ENCODE measurements at regions not wholly inside any gene's neighbourhood (a gene's known extent, or its start where the extent isn't known, plus 50 kb on each side); places are given as distances from the start of the nearest gene placed in this dataset.

DNA sequence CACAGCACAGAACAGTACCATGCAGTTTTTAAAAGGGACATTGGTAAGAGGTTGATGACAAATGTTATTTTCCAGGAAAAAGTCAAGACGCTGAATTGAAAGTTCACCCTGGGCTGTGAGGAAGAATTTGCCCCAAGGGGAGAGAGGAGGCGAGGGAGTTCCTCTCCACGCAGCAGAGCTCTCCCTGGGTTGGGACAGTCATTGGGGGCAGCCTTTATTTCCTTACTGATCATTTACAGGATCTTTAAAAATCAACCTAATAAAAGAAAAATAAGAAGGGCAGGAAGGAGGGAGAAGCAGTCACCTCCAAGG, 49.9 kb upstream of the WNT7B start:
- peaks cover 7 to 11% of the 10 kb centered on the region in 2 donors for H3K4me1 ChIP-seq (ENCODE audit: control insufficient read depth in 2 of 2, insufficient read depth in 2 of 2, low read length in 2 of 2)
- no peaks in the 10 kb centered on the region for H3K9me3 ChIP-seq (ENCODE audit: control insufficient read depth in 2 of 2, low read length in 2 of 2)
- peak overlapping the region; percentile 66 to 69 for H3K4me3 ChIP-seq (ENCODE audit: low read length in 2 of 2)
- H3K36me3 ChIP-seq (ENCODE audit: control insufficient read depth in 2 of 2, insufficient read depth in 2 of 2, low read length in 2 of 2), result no peaks in the 10 kb centered on the region
- H3K27me3 ChIP-seq (ENCODE audit: control insufficient read depth in 2 of 2, insufficient read depth in 2 of 2, low read length in 2 of 2), result peaks cover 0 to 7% of the 10 kb centered on the region in 2 donors
- no peak overlapping the region for H3K27ac ChIP-seq (ENCODE audit: low read depth in 2 of 2, low read length in 2 of 2)
- H3K9ac ChIP-seq (ENCODE audit: low read depth in 1 of 2, low read length in 2 of 2), result peak overlapping the region; percentile 32 to 75

DNA sequence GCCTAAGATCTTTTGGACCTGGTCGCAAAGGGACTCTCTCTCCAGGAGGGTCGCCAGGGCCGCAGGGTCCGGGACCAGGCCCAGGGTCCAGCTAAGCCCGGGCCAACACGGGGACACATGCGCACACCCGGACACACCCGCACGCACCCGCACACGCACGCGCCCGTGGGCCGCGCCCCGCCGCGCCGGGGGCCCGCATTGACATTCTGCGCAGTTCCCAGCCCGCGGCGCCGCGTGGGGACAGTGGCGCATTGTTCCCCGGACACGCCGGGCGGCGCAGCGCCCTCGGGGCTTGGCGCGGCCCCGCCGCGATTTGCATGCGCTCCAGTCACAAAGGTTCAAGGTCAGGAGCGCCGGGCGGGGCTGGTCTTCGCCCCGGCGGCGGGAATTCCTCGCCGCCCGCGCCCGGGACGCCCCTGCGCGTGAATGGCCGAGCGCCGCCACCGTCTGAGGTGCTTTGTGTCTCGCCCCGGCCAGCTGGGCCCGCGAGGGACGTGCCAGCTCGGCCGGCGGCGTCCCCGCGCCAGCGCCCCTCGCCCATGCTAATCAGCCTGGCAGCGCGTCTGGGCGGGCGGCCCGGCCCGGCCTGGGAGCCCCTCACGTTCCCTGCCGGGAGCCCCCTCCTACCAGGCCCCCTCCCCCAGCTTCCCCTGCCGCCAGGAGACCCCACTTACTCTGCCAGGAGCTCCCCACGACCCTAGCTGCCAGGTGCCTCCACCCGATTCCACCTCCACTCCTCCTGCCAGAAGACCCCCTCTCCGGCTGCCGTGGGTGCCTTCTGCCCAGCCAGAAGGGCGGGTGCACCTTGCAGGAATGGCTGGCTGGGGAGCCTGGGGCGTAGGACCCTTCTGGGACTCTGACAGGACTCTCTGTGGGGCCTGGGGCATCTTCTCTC, 50.5 kb upstream of the WNT7B start:
- Histone ChIP-seq H3K9ac (ENCODE audit: low read depth in 1 of 2, low read length in 2 of 2) (peak overlapping the region; percentile 32 to 75), H3K27me3 (ENCODE audit: control insufficient read depth in 2 of 2, insufficient read depth in 2 of 2, low read length in 2 of 2) (peaks cover 0 to 7% of the 10 kb centered on the region in 2 donors), H3K4me1 (ENCODE audit: control insufficient read depth in 2 of 2, insufficient read depth in 2 of 2, low read length in 2 of 2) (peaks cover 7 to 11% of the 10 kb centered on the region in 2 donors), H3K9me3 (ENCODE audit: control insufficient read depth in 2 of 2, low read length in 2 of 2) (no peaks in the 10 kb centered on the region), H3K36me3 (ENCODE audit: control insufficient read depth in 2 of 2, insufficient read depth in 2 of 2, low read length in 2 of 2) (no peaks in the 10 kb centered on the region), H3K27ac (ENCODE audit: low read depth in 2 of 2, low read length in 2 of 2) (peak overlapping the region; percentile 35 to 59), H3K4me3 (ENCODE audit: low read length in 2 of 2) (peak overlapping the region; percentile 66 to 69)

DNA sequence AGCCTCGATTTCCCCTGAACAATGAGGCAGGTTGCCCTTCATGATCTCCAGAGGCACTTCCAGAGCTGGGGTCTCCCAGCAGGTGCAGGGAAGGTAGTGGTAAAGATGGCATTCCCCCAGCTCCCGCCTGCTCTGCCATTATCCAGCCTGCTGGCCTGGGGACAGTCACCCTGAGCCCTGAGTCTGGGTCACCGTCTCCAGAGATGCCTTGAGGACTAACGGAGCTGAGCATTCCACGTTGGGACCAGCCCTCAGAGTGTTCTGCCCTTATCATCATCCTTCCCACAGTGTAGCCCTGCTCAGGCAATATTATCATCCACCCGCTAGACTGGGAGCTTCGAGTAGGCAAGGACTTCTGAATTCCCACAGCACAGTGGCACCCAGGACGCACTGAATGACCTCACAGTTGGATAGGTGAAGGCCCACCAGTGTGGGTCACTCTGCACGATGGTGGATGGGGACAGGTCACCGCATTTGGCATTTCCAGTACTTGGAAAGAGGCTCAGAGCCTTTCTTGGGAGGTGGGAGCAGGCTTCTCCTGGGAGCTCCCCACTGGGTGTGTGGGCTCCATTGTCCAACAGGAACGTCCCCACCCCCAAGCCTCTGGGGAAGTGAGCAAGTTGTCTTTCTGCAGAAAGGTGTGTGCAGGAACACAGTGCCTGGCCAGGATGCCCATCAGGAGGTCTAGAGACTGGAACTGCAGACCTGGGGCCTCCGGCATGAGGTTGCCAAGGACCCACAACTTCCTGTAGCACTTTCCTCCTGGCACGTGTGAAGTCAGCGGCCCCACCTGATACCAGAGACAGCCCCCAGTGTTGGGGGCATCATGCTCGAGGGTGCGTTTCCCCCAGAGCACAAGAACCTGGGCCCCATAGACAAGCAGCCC, 51.4 kb upstream of the WNT7B start:
- H3K27ac ChIP-seq (ENCODE audit: low read depth in 2 of 2, low read length in 2 of 2), result peak overlapping the region in 1 of 2 donors; percentile 35
- H3K27me3 ChIP-seq (ENCODE audit: control insufficient read depth in 2 of 2, insufficient read depth in 2 of 2, low read length in 2 of 2), result peaks cover 0 to 7% of the 10 kb centered on the region in 2 donors
- H3K9me3 ChIP-seq (ENCODE audit: control insufficient read depth in 2 of 2, low read length in 2 of 2), result no peaks in the 10 kb centered on the region
- peaks cover 7 to 11% of the 10 kb centered on the region in 2 donors for H3K4me1 ChIP-seq (ENCODE audit: control insufficient read depth in 2 of 2, insufficient read depth in 2 of 2, low read length in 2 of 2)
- no peaks in the 10 kb centered on the region for H3K36me3 ChIP-seq (ENCODE audit: control insufficient read depth in 2 of 2, insufficient read depth in 2 of 2, low read length in 2 of 2)
- H3K9ac ChIP-seq (ENCODE audit: low read depth in 1 of 2, low read length in 2 of 2), result peak overlapping the region in 1 of 2 donors; percentile 75
- H3K4me3 ChIP-seq (ENCODE audit: low read length in 2 of 2), result no peak overlapping the region

DNA sequence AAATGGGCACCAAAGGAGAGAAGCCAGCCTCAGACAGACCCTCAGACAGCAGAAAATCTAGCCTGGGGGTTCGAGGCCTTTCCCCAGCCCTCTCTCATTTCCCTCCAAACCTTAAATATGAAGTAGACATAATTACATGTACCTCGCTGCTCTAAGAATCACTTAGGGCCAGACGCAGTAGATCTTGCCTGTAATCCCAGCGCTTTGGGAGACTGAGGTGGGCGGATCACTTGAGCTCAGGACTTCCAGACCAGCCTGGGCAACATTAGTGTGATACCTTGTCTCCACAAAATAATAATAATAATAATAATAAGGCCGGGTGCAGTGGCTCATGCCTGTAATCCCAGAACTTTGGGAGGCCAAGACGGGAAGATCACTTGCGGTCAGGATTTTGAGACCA, 52.1 kb upstream of the WNT7B start:
- Histone ChIP-seq H3K36me3 (ENCODE audit: control insufficient read depth in 2 of 2, insufficient read depth in 2 of 2, low read length in 2 of 2) (no peaks in the 10 kb centered on the region), H3K4me1 (ENCODE audit: control insufficient read depth in 2 of 2, insufficient read depth in 2 of 2, low read length in 2 of 2) (peaks cover 7 to 11% of the 10 kb centered on the region in 2 donors), H3K9ac (ENCODE audit: low read depth in 1 of 2, low read length in 2 of 2) (no peak overlapping the region), H3K27me3 (ENCODE audit: control insufficient read depth in 2 of 2, insufficient read depth in 2 of 2, low read length in 2 of 2) (peaks cover 0 to 7% of the 10 kb centered on the region in 2 donors), H3K27ac (ENCODE audit: low read depth in 2 of 2, low read length in 2 of 2) (no peak overlapping the region), H3K9me3 (ENCODE audit: control insufficient read depth in 2 of 2, low read length in 2 of 2) (no peaks in the 10 kb centered on the region), H3K4me3 (ENCODE audit: low read length in 2 of 2) (no peak overlapping the region)

DNA sequence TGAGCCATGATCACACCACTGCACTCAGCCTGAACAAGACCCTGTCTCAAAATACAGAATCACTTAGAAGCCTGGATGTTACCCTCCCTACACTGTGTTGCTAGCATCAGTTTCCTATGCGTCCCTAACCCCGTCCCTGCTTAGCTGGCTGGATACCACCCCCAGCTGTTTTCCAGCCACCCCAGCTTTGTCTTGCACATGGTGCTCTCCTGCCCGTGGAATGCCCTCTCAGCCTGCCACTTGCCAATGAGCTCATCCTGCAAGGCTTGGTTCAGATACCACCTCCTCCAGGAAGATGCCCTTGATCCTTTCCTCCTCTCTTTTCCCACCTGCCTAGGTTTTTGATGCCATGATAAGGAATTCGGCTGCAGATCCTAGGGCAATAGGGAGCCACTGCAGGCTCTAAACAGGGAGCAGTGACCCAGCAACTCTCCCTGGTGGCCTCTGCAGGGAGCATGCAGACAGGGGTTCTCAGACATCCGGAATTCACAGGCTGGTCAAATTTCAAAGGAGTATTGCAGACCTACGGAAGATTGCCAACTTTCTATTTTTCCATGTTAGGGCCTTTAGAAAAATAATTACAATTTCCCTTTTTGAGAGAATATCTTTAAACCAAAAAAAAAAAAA, 52.7 kb upstream of the WNT7B start:
- no peak overlapping the region for H3K4me3 ChIP-seq (ENCODE audit: low read length in 2 of 2)
- H3K4me1 ChIP-seq (ENCODE audit: control insufficient read depth in 2 of 2, insufficient read depth in 2 of 2, low read length in 2 of 2), result peaks cover 7 to 11% of the 10 kb centered on the region in 2 donors
- no peak overlapping the region for H3K9ac ChIP-seq (ENCODE audit: low read depth in 1 of 2, low read length in 2 of 2)
- H3K27me3 ChIP-seq (ENCODE audit: control insufficient read depth in 2 of 2, insufficient read depth in 2 of 2, low read length in 2 of 2), result peaks cover 0 to 7% of the 10 kb centered on the region in 2 donors
- H3K27ac ChIP-seq (ENCODE audit: low read depth in 2 of 2, low read length in 2 of 2), result no peak overlapping the region
- no peaks in the 10 kb centered on the region for H3K36me3 ChIP-seq (ENCODE audit: control insufficient read depth in 2 of 2, insufficient read depth in 2 of 2, low read length in 2 of 2)
- no peaks in the 10 kb centered on the region for H3K9me3 ChIP-seq (ENCODE audit: control insufficient read depth in 2 of 2, low read length in 2 of 2)

DNA sequence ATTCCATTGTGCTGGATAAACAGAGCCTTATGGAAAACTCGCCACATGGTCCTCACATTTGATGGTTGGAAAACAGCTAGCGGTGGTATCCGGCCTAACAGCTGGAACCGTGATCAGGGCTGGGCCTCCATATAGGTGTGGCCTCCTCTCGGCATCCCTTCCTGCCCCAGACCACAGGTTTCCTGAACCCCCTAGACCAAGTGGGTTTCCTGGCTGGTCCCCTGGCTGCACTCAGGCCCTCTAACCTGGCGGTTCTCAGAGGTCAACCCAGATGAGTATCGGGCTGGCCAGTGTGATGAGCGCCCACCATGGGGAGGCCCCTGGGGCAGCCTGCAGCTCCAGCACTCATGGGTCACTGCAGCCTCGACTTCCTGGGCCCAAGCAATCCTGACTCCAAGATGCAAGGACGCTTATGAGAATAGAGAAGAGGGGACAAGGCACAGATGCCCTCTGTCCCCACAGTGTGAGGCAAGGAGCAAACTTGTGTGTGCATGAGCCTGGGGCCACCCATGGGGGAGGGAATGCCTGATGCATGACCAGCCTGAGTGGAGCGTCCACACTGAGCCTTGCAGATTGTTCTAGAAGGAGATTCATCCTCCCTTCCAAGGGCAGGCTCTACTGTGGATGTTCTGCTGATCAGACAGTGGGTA, 53.4 kb upstream of the WNT7B start:
- H3K36me3 ChIP-seq (ENCODE audit: control insufficient read depth in 2 of 2, insufficient read depth in 2 of 2, low read length in 2 of 2), result no peaks in the 10 kb centered on the region
- peaks cover 0 to 2% of the 10 kb centered on the region in 2 donors for H3K27me3 ChIP-seq (ENCODE audit: control insufficient read depth in 2 of 2, insufficient read depth in 2 of 2, low read length in 2 of 2)
- H3K4me1 ChIP-seq (ENCODE audit: control insufficient read depth in 2 of 2, insufficient read depth in 2 of 2, low read length in 2 of 2), result peaks cover 7 to 16% of the 10 kb centered on the region in 2 donors
- H3K9me3 ChIP-seq (ENCODE audit: control insufficient read depth in 2 of 2, low read length in 2 of 2), result no peaks in the 10 kb centered on the region
- no peak overlapping the region for H3K27ac ChIP-seq (ENCODE audit: low read depth in 2 of 2, low read length in 2 of 2)
- H3K4me3 ChIP-seq (ENCODE audit: low read length in 2 of 2), result no peak overlapping the region
- no peak overlapping the region for H3K9ac ChIP-seq (ENCODE audit: low read depth in 1 of 2, low read length in 2 of 2)

DNA sequence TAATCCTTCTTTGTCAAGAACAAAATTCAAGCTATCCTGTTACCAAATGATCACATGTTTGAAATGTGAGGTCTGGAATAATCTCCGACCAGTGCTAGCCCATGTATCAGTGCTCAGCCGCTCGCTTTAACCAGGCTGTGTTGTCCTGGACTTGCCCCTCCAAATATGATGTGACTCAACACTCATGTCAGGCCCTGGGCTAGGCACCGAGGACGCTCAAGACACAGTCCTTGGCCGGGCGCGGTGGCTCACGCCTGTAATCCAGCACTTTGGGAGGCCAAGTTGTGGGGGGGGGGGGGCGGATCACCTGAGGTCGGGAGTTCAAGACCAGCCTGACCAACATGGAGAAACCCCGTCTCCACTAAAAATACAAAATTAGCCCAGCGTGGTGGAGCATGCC, 54.1 kb upstream of the WNT7B start:
- Histone ChIP-seq H3K27ac (ENCODE audit: low read depth in 2 of 2, low read length in 2 of 2) (no peak overlapping the region), H3K4me3 (ENCODE audit: low read length in 2 of 2) (no peak overlapping the region), H3K4me1 (ENCODE audit: control insufficient read depth in 2 of 2, insufficient read depth in 2 of 2, low read length in 2 of 2) (peaks cover 7 to 16% of the 10 kb centered on the region in 2 donors)

DNA sequence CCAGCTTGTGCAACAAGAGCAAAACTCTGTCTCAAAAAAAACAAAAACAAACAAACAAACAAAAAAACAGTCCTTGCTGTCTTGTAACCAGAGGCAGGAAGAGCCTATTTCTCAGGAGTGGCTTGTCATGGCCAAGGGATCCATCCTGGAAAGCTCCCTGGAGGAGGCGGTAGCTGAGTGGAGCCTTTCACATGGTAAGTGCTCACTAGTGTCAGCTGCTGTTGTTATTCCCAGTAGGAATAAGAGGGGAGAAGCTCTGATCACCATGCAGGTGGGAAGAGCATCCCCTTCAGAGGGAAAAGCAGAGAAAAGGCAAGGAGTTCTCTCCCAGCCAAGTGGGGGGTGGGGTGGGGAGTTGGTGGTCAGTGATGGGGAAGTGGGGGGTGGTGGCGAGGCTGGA, 54.6 kb upstream of the WNT7B start:
- H3K27ac ChIP-seq (ENCODE audit: low read depth in 2 of 2, low read length in 2 of 2), result no peak overlapping the region
- H3K4me3 ChIP-seq (ENCODE audit: low read length in 2 of 2), result no peak overlapping the region
- H3K36me3 ChIP-seq (ENCODE audit: control insufficient read depth in 2 of 2, insufficient read depth in 2 of 2, low read length in 2 of 2), result no peaks in the 10 kb centered on the region
- no peaks in the 10 kb centered on the region for H3K27me3 ChIP-seq (ENCODE audit: control insufficient read depth in 2 of 2, insufficient read depth in 2 of 2, low read length in 2 of 2)
- H3K4me1 ChIP-seq (ENCODE audit: control insufficient read depth in 2 of 2, insufficient read depth in 2 of 2, low read length in 2 of 2), result peaks cover 11 to 20% of the 10 kb centered on the region in 2 donors
- H3K9me3 ChIP-seq (ENCODE audit: control insufficient read depth in 2 of 2, low read length in 2 of 2), result no peaks in the 10 kb centered on the region
- no peak overlapping the region for H3K9ac ChIP-seq (ENCODE audit: low read depth in 1 of 2, low read length in 2 of 2)

More for the DNA sequence above, 54.1 kb upstream of the WNT7B start:
- Histone ChIP-seq H3K9me3 (ENCODE audit: control insufficient read depth in 2 of 2, low read length in 2 of 2) (no peaks in the 10 kb centered on the region), H3K27me3 (ENCODE audit: control insufficient read depth in 2 of 2, insufficient read depth in 2 of 2, low read length in 2 of 2) (no peaks in the 10 kb centered on the region), H3K9ac (ENCODE audit: low read depth in 1 of 2, low read length in 2 of 2) (no peak overlapping the region), H3K36me3 (ENCODE audit: control insufficient read depth in 2 of 2, insufficient read depth in 2 of 2, low read length in 2 of 2) (no peaks in the 10 kb centered on the region)

DNA sequence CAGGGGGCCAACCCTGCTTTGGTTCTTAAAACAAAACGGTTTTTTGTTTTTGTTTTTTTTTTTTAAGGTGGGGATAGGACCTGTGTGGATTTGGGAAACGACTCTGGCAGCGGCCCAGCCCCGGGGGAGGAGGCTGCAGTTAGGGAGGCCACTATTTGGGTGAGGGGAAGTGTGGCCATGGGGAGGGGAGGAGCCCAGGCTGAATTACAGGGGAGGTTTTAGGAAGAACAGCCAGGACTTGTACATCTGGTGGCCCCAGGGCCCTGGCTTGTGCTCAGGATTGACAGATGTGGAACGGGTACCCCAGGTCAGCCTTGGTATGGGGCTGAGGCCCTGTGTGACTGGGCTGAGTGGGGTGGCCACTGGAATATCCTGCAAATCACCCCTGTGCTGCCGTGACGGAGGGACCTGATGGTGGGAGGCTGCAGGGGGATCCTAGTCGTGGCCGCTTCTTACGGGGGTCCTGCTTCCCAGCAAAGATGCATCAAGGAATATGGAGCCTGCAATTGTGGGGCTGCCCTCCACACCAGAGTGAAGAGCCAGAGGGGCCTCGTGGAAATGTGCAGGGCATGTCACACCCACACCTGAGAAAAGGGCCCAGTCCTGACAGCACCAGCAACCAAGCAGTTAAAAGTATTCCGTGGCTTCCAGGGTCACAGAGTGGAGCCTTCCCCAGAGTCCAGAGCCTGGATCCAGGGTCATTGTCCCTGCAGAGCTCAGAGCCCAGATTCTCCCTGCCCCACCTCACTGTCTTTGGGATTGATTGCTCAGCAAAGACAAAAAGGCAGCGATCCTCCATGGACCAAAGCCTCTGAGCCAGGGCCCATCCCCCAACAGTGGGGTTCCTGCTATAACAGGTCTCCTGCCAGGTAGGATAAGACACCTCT, 55.2 kb upstream of the WNT7B start:
- H3K4me1 ChIP-seq (ENCODE audit: control insufficient read depth in 2 of 2, insufficient read depth in 2 of 2, low read length in 2 of 2), result peaks cover 10 to 20% of the 10 kb centered on the region in 2 donors
- H3K4me3 ChIP-seq (ENCODE audit: low read length in 2 of 2), result no peak overlapping the region
- H3K9ac ChIP-seq (ENCODE audit: low read depth in 1 of 2, low read length in 2 of 2), result peak overlapping the region in 1 of 2 donors; percentile 6
- H3K36me3 ChIP-seq (ENCODE audit: control insufficient read depth in 2 of 2, insufficient read depth in 2 of 2, low read length in 2 of 2), result no peaks in the 10 kb centered on the region
- no peaks in the 10 kb centered on the region for H3K9me3 ChIP-seq (ENCODE audit: control insufficient read depth in 2 of 2, low read length in 2 of 2)
- H3K27ac ChIP-seq (ENCODE audit: low read depth in 2 of 2, low read length in 2 of 2), result no peak overlapping the region
- H3K27me3 ChIP-seq (ENCODE audit: control insufficient read depth in 2 of 2, insufficient read depth in 2 of 2, low read length in 2 of 2), result no peaks in the 10 kb centered on the region

Data from mucosa of rectum (tissue), 2 donors.